ENCODE measurements at regions not wholly inside any gene's neighbourhood (a gene's known extent, or its start where the extent isn't known, plus 50 kb on each side); places are given as distances from the start of the nearest gene placed in this dataset.

DNA sequence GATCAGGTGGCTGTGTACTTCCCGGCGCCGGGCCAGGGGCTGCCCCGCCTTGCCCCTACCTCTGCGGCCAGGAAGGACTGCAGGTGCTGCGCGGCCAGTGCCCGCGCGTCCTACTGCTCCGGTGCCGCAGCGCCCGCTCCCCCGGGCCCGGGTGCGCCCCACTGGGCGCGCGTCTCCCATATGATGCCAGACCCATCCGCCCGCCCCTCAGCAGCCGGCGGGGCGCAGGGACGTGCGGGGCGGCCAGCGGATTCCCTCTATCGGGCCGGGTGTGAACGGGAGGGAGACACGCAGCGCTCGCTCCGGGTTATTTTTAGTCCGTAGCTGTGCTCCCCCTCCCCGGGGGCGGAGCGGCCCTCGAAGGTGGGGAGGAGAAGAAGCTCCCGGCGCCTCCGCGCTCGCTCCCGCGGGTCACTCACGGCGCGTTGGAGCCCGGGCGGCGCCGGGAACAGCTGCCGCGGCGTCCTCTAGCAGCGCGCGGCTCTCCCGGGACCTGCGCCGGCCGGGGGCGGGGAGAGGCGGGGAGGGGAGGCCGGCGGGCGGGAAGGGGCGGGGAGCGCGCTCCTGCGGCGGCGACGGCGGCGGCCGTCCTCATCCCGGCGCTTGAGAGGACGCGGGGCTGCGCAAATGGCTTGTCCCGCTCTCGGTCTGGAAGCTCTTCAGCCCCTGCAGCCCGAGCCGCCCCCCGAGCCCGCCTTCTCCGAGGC, 103.6 kb downstream of the UCHL1 start:
- peak; percentile 78 for DNase-seq

- peak; percentile 47 for DNase-seq
These were observed 104.4 kb downstream of the UCHL1 start for GRCh38 chr4:41360921-41361793.

DNA sequence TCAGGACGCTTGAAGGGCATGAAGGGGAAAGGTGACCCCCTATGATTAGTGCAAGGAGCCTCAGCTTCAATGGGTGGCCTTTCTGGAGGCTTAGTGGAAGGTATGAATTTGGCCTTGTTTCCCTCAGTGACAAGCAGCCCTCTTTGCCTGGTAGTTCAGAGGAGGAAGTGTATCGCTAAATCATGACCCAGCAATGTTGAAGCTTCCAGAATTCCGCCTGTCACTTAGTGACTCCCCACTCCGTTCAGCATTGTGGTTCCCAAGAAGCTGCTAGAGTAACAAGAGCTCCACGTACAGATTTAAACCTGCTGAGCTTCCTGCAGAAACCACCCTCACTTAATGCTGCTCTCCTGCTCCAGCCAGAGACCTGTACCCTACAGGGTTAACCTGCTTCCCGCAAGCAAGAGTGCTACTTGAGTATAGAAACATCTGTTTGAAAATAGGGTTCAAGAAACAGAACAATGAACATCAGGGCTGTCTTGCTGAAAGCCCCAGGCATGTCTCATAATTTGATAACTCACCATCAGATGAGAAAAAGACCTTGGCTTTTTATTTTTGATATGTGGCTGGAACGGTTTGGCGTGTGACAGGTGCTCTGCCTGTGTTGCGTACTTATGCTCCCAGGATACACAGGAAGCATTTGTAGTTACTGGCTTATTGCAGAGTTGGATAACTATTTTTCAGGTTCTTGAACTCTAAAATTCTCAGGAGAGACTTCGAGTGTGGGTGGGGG, 105.2 kb downstream of the UCHL1 start:
- no peak for DNase-seq

- no peak for DNase-seq
These were observed 106.1 kb downstream of the UCHL1 start for GRCh38 chr4:41362621-41363383.

GRCh38 chr4:41363384-41363981, 106.8 kb downstream of the UCHL1 start:
- no peak for DNase-seq

DNA sequence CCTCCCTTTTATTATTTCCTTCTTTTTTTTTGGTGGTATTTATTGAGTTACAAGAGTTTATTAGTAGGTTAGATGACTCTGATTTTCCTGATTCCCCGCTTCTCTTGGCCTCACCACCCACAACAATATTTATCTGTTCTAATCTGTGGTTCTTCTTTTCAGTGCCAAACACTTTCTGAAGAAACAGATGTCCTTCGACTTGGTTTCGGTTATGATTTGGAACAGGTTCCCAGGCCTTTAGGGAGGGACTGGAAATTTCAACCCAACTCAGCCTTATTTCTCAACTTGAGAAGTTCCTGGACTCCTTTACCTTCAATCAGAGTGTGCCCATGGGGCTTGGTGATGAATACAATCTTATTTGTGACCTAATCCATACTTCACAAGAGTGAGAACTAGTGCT, 108.1 kb downstream of the UCHL1 start:
- DNase-seq = no peak

GRCh38 chr4:41365681-41366080, 109.0 kb downstream of the UCHL1 start:
- DNase-seq = no peak

- no peak for DNase-seq
These were observed 110.3 kb downstream of the UCHL1 start for GRCh38 chr4:41366911-41367517.

DNA sequence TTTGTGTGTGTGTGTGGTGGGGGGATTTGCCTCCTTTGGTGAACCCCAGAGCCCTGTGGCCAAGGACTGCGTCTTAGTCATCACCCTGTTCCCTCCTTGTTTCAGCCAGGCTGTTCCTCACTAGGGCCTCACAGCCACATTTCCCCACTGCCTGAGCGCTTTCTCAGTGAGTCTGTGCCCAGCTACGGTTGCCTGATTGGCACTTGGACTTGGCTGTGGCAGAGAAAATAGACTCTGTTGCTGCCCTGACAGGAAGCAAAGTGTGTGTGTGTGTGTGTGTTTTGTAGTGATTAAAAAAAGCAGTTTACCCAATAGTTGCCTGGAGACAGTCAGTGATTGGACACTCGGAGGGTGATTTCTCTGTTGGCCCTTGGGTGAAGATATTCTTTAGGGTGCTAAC, 113.0 kb downstream of the UCHL1 start:
- no peak for DNase-seq

- no peak for DNase-seq
These were observed 116.5 kb downstream of the UCHL1 start for GRCh38 chr4:41373221-41373620.

DNA sequence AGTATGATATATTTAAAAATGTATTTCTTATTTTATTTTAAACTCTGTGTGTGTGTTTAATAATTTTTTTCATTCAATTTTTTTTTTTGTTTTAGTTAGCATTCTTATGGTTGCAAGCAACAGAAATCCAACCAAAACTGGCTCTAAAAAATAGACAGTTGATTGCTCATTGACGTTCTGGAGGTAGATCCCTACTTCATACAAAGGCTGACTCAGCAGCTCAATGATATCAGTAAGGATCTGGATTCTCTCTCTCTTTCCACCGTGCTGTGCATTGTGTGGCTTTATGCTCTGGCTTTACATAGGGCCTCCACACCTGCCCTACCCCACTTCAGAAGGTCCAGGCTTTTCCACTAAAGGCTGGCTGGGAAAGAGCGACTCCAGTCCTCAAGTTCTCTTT, 117.8 kb downstream of the UCHL1 start:
- DNase-seq = no peak

GRCh38 chr4:41375561-41375960, 118.8 kb downstream of the UCHL1 start:
- no peak for DNase-seq

- no peak for DNase-seq
These were observed 120.5 kb downstream of the UCHL1 start for GRCh38 chr4:41377196-41377595.

GRCh38 chr4:41379230-41379629, 122.5 kb downstream of the UCHL1 start:
- DNase-seq = no peak

GRCh38 chr4:41380511-41381157, 123.9 kb downstream of the UCHL1 start:
- no peak for DNase-seq

- no peak for DNase-seq
These were observed 124.7 kb downstream of the UCHL1 start for GRCh38 chr4:41381384-41381783.

DNA sequence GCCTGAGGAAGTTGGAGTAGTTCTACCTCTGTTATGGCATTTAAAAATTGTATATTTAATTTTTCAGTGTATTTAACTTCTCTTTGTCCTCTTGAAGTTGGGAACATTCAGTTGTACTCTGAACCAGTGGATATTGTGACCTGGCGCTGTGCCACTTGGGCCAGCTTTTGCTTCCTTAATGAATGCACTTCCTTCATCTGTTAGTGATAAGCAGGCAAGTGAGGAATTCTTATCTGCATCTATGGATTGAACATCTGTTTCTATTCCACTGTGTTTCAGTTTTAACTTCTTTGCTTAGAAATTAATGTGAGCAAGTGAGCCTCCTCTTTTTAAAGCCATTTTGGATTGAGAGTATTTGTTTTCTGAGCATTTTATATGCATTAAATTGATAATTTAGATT, 128.3 kb downstream of the UCHL1 start:
- DNase-seq = no peak

GRCh38 chr4:41385481-41385880, 128.8 kb downstream of the UCHL1 start:
- DNase-seq = no peak

DNA sequence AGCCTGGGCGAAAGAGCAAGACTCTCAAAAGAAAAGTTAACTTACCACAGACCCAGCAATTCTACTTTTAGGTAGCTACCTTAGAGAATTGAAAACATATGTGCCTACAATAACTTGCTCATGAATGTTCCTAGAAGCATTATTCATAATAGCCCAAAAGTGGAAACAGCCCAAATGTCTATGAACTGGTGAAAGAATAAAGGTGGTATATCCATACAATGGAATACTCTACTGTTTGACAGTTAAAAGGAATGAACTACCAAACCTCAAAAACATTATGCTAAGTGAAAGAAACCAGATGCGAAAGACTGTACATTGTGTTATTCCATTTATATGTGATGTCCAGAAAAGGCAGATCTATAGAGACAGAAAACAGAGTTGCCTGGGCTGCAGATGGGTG, 131.4 kb downstream of the UCHL1 start:
- DNase-seq = no peak

DNA sequence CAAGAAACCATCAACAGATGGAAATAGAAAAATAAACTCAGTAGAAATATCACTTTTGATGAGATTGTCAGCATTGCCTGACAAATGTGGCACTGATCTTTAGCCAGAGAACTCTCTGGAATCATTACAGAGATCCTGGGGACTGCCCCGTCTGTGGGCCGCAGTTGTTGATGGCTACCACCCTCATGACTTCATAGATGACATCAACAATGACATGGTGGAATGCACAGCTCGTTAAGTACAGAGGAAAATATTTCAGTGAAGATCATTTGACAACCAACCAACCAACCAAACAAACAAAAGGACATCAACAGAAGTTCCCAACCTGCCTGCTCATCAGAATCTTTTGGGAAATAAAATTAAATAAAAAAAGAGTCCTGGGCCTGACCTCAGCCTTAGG, 132.6 kb downstream of the UCHL1 start:
- no peak for DNase-seq

- no peak for DNase-seq
These were observed 133.9 kb downstream of the UCHL1 start for GRCh38 chr4:41390661-41391060.

DNA sequence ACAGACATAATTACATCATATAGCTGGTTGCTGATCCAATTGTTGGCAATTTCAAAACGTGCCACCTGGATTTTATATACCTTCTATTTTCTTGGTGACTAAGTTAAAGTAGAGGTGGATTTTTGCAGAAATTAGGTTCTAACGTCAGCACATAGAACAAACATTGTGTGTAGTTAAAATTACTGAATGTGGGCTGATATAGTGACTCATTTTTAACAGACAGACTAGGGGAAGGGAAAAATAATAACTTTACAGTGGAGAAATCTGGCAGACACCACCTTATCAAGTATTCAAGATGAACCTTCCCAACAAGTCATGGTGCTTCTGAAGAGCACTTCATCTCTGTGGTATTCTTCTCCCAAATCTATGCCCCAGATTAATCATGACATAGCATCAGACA, 134.5 kb downstream of the UCHL1 start:
- no peak for DNase-seq

All from NCI-H774 (cell line).